Thyroid gland (tissue), 4 donors: ENCODE measurements at regions not wholly inside any gene's neighbourhood (a gene's known extent, or its start where the extent isn't known, plus 50 kb on each side); places are given as distances from the start of the nearest gene placed in this dataset.

ENCODE experiments used
- POLR2A ChIP-seq, 2 donors: fragments of 450-650 bp; IDR thresholded peaks; one replicate each; pipeline ENCODE4 v1.6.1; 2017; ENCODE audit warnings: antibody characterized with exemption in 2 of 2, mild to moderate bottlenecking in 2 of 2, moderate library complexity in 1 of 2
- TF ChIP-seq, protein P1 (sequence below), 6 experiments: fragments of 200-600 bp in 3 of 6; fragments of 450-650 bp in 3 of 6; sonication (generic) in 3 of 6; IDR thresholded peaks; one replicate each; pipeline ENCODE4 v1.5.1; 2016 to 2019; ENCODE audit warnings: antibody characterized with exemption in 6 of 6, mild to moderate bottlenecking in 2 of 6, inconsistent platforms in 1 of 6, moderate library complexity in 1 of 6

DNA sequence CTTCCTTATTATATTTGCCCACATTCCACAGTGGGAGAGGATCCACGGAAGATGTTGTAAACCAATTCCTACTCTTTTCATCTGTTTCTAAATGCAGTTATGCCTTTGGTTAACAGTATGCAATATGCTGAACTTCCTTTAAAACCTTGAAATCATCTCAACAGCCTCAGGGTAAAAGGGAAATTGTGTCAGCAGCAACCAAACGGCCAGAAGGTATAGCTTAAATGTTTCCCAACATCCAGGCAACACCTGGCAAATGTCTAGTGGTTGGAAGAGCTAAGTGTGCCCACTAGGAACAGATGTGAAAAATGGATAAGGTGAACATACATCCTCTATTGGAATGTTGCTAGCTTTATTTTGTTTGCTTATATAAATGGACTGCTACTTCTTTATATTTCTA is 164.8 kb downstream of the FAXC start:
- TF ChIP-seq, protein P1, sequence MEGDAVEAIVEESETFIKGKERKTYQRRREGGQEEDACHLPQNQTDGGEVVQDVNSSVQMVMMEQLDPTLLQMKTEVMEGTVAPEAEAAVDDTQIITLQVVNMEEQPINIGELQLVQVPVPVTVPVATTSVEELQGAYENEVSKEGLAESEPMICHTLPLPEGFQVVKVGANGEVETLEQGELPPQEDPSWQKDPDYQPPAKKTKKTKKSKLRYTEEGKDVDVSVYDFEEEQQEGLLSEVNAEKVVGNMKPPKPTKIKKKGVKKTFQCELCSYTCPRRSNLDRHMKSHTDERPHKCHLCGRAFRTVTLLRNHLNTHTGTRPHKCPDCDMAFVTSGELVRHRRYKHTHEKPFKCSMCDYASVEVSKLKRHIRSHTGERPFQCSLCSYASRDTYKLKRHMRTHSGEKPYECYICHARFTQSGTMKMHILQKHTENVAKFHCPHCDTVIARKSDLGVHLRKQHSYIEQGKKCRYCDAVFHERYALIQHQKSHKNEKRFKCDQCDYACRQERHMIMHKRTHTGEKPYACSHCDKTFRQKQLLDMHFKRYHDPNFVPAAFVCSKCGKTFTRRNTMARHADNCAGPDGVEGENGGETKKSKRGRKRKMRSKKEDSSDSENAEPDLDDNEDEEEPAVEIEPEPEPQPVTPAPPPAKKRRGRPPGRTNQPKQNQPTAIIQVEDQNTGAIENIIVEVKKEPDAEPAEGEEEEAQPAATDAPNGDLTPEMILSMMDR (IDR thresholded peaks at IDR 0.05), result no peak
- TF ChIP-seq POLR2A (IDR thresholded peaks at IDR 0.05), result no peak
